DND-41 (cell line): ENCODE measurements at regions not wholly inside any gene's neighbourhood (a gene's known extent, or its start where the extent isn't known, plus 50 kb on each side); places are given as distances from the start of the nearest gene placed in this dataset.

Experiments used
- CTCF ChIP-seq: IDR thresholded peaks from 2 replicates; pipeline ENCODE4 v1.5.1; 2012; ENCODE audit warnings: borderline replicate concordance, low read length, moderate library complexity, mild to moderate bottlenecking; ENCODE audit not compliant: poor library complexity, severe bottlenecking; ENCODE audit errors: extremely low read depth
- EZH2 ChIP-seq: IDR thresholded peaks from 3 replicates; pipeline ENCODE4 v1.6.1; 2012; ENCODE audit warnings: borderline replicate concordance, low read depth, mild to moderate bottlenecking, moderate library complexity, low read length, inconsistent platforms; ENCODE audit not compliant: severe bottlenecking

DNA sequence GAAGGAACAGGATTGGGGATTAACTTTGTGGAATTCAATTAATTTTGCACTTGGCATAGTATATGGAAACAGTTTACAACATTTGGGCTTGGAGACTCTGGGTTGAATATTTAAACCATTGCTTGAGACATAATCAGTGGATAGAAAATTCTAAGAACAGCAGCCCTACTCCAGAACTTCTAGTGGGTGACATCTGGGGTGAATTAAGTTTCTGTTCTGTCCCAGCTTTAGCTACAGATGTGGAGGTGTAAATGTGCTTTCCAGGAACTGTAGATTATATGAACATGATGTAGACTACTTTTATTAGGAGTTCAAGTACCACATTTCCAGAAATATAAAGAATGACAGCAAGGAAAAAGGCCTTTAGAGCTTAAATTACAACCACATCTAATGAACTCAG lies 51.9 kb upstream of the SKAP2 start:
- TF ChIP-seq CTCF = no peak
- no peak for TF ChIP-seq EZH2
